ENCODE measurements at regions not wholly inside any gene's neighbourhood (a gene's known extent, or its start where the extent isn't known, plus 50 kb on each side); places are given as distances from the start of the nearest gene placed in this dataset.

- no peak for TF ChIP-seq FOXM1 (IDR thresholded peaks at IDR 0.05; ENCODE audit: borderline replicate concordance, low read depth)
- TF ChIP-seq, protein P1, sequence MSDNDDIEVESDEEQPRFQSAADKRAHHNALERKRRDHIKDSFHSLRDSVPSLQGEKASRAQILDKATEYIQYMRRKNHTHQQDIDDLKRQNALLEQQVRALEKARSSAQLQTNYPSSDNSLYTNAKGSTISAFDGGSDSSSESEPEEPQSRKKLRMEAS (IDR thresholded peaks at IDR 0.05), result no peak
- no peak for TF ChIP-seq CREB1 (IDR thresholded peaks at IDR 0.05; ENCODE audit: low read depth)
Measured at GRCh38 chr1:110265186-110265585, 55.1 kb downstream of the KCNC4 start.

Measured in Ishikawa (cell line).